ENCODE measurements at regions not wholly inside any gene's neighbourhood (a gene's known extent, or its start where the extent isn't known, plus 50 kb on each side); places are given as distances from the start of the nearest gene placed in this dataset.

DNA sequence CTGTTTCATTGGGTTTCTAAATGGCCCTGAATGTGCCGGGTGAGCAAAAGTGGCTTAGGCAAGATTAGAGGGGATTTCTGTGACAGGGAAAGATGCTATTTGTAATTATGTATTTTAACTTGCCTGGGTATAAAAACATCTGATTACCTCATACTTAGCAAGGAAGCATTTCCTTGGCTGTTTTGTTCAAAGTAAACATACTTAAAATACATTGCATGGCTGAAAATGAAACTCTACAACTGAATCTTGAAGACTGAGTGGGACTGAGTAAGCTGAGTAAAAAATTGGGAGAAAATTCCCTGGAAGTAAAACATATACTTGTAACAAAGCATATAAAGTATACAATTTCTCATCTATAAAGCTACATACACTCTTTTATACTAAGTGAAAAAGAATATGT, 197.5 kb downstream of the IRX1 start:
- WGBS (ENCODE audit: extremely low coverage, insufficient read length, low lambda C conversion rate): no CpG with 5 or more reads among the region's 1 CpG
- peaks cover 12 to 25% of the 10 kb centered on the region in 2 experiments for H3K9me3 Mint-ChIP-seq

More for the DNA sequence above, 197.5 kb downstream of the IRX1 start:
- DNase-seq: no peak
- Histone ChIP-seq H3K9ac (ENCODE audit: extremely low read depth, insufficient read length, low read length) (no peak overlapping the region), H2BK20ac (ENCODE audit: low read depth, low read length, poor library complexity, severe bottlenecking) (no peak overlapping the region), H3K4ac (ENCODE audit: low read depth, low read length) (no peak overlapping the region), H3K79me1 (ENCODE audit: insufficient read depth, low read depth, low read length, poor library complexity, severe bottlenecking) (no peaks in the 10 kb centered on the region), H2AK5ac (ENCODE audit: insufficient read length, low read length) (no peak overlapping the region), H4K8ac (replicated peaks; ENCODE audit: insufficient read length, low read depth, low read length) (no peak overlapping the region), H3K4me2 (ENCODE audit: insufficient read depth, insufficient read length, low read length) (no peak overlapping the region), H2BK5ac (ENCODE audit: insufficient read length, low read length) (no peak overlapping the region), H3K27ac (ENCODE audit: insufficient read length, low read depth, low read length) (no peak overlapping the region), H2AFZ (ENCODE audit: low read length) (no peak overlapping the region), H3K4me1 (ENCODE audit: insufficient read depth, low read length) (peaks cover 3% of the 10 kb centered on the region; the same call in 1 of the 2 replicates), H2BK15ac (ENCODE audit: low read depth, low read length) (no peak overlapping the region), H2BK12ac (ENCODE audit: insufficient read length, low read depth, low read length) (no peak overlapping the region), H2BK120ac (ENCODE audit: low read depth, low read length, poor library complexity, severe bottlenecking) (no peak overlapping the region), H3K18ac (ENCODE audit: insufficient read length, low read depth, low read length) (no peak overlapping the region), H4K5ac (ENCODE audit: insufficient read length, low read depth, low read length) (no peak overlapping the region), H3T11ph (ENCODE audit: low read length) (no peak overlapping the region), H3K27me3 (ENCODE audit: insufficient read depth, low read length) (no peaks in the 10 kb centered on the region), H3K23me2 (ENCODE audit: insufficient read length, low read depth, low read length, poor library complexity, severe bottlenecking) (no peaks in the 10 kb centered on the region), H4K20me1 (ENCODE audit: control insufficient read depth, insufficient read depth, insufficient read length) (no peaks in the 10 kb centered on the region), H3K79me2 (ENCODE audit: insufficient read depth, low read length) (no peaks in the 10 kb centered on the region), H3K14ac (ENCODE audit: insufficient read depth, low read length) (no peak overlapping the region), H4K91ac (ENCODE audit: insufficient read length, low read depth, low read length) (no peak overlapping the region), H3K9me3 (ENCODE audit: control insufficient read depth, low read depth, low read length) (peaks cover 5% of the 10 kb centered on the region), H3K23ac (ENCODE audit: insufficient read length, low read depth, low read length) (no peak overlapping the region), H3K56ac (ENCODE audit: insufficient read length, low read depth, low read length) (no peak overlapping the region)
- peaks cover 25 to 27% of the 10 kb centered on the region in 2 experiments for H3K4me1 Mint-ChIP-seq
- peaks cover 7% of the 10 kb centered on the region for H3K27me3 Mint-ChIP-seq (ENCODE audit: low read depth)
- H3K27ac Mint-ChIP-seq: no peak overlapping the region
- no peak overlapping the region for H3K4me3 Mint-ChIP-seq
- TF ChIP-seq, protein P1, sequence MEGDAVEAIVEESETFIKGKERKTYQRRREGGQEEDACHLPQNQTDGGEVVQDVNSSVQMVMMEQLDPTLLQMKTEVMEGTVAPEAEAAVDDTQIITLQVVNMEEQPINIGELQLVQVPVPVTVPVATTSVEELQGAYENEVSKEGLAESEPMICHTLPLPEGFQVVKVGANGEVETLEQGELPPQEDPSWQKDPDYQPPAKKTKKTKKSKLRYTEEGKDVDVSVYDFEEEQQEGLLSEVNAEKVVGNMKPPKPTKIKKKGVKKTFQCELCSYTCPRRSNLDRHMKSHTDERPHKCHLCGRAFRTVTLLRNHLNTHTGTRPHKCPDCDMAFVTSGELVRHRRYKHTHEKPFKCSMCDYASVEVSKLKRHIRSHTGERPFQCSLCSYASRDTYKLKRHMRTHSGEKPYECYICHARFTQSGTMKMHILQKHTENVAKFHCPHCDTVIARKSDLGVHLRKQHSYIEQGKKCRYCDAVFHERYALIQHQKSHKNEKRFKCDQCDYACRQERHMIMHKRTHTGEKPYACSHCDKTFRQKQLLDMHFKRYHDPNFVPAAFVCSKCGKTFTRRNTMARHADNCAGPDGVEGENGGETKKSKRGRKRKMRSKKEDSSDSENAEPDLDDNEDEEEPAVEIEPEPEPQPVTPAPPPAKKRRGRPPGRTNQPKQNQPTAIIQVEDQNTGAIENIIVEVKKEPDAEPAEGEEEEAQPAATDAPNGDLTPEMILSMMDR (conservative IDR thresholded peaks at IDR 0.05): no peak
- peaks cover 2 to 14% (median 13%) of the 10 kb centered on the region in 3 experiments for H3K36me3 Mint-ChIP-seq (ENCODE audit: insufficient read depth in 1 of 3, low read depth in 3 of 3)

Measured in H9 (cell line).